Heart right ventricle (tissue), 16 donors: ENCODE measurements at regions not wholly inside any gene's neighbourhood (a gene's known extent, or its start where the extent isn't known, plus 50 kb on each side); places are given as distances from the start of the nearest gene placed in this dataset.
A peak's percentile ranks its signal among the peaks of the same experiment; 100 is the strongest.

Experiments used
- ATAC-seq, 8 donors: fragments of 200-7000 bp; cut with Tn5 transposase; one replicate each; pipeline ENCODE4 v1.9.1; 2020; ENCODE audit warnings: mild to moderate bottlenecking in 8 of 8, moderate library complexity in 8 of 8, moderate number of reproducible peaks in 1 of 8
- DNase-seq, 2 donors: peaks; one replicate each; pipeline ENCODE4 v3.0.0-alpha.2; 2020
- H3K27ac ChIP-seq, 10 donors: fragments of 200-600 bp; sonication (generic) in 2 of 10; one replicate each; pipeline versions ENCODE4 v1.5.0 to v1.8.0; 2020 to 2022; ENCODE audit warnings: mild to moderate bottlenecking in 3 of 10
- H3K27me3 ChIP-seq, 7 donors: fragments of 200-600 bp; one replicate each; pipeline ENCODE4 v1.8.0; 2021 to 2022; ENCODE audit warnings: mild to moderate bottlenecking in 2 of 7
- H3K36me3 ChIP-seq, 9 donors: fragments of 200-600 bp; sonication (generic) in 1 of 9; one replicate each; pipeline versions ENCODE4 v1.5.0 to v1.8.0; 2020 to 2022; ENCODE audit warnings: mild to moderate bottlenecking in 2 of 9
- H3K4me1 ChIP-seq, 9 donors: fragments of 200-600 bp; sonication (generic) in 1 of 9; one replicate each; pipeline versions ENCODE4 v1.5.0 to v1.8.0; 2020 to 2022; ENCODE audit warnings: mild to moderate bottlenecking in 4 of 9
- H3K4me3 ChIP-seq, 10 donors: fragments of 200-600 bp; sonication (generic) in 2 of 10; one replicate each; pipeline versions ENCODE4 v1.5.0 to v1.8.0; 2020 to 2022; ENCODE audit warnings: mild to moderate bottlenecking in 7 of 10, moderate library complexity in 2 of 10
- H3K9me3 ChIP-seq, 11 donors: fragments of 200-600 bp in 10 of 11; sonication (generic) in 2 of 11; one replicate each; pipeline versions ENCODE4 v1.5.0 to v1.8.0; 2013 to 2022; ENCODE audit warnings: mild to moderate bottlenecking in 2 of 11, control low read depth in 1 of 11, moderate library complexity in 1 of 11
- CTCF ChIP-seq, 9 donors: fragments of 200-600 bp; sonication (generic) in 2 of 9; IDR thresholded peaks; one replicate each; pipeline versions ENCODE4 v1.5.0 to v1.8.0; 2021 to 2022; ENCODE audit warnings: antibody characterized with exemption in 9 of 9, mild to moderate bottlenecking in 5 of 9, moderate library complexity in 1 of 9
- WGBS, 2 donors: extraction: QIAGEN DNeasy Blood & Tissue Kit; methylation state at CpG; one replicate each; pipeline ENCODE4 v1.1.7; 2013; ENCODE audit warnings: inconsistent platforms in 1 of 2; 5-methylcytosine and 5-hydroxymethylcytosine counted together
- intact Hi-C, 10 donors: fragments of 100-400 bp; cut with DNase I; formaldehyde crosslinking; loops; one replicate each; pipeline versions ENCODE4 v1.11.1 to v1.14.2; 2022
- donor health status: Arrhythmogenic right ventricular cardiomyopathy.
- donor health status: ischemic (EF 13 %, LVEDD 7.1; RV severe dilation, severe dysfunction).
- donor health status: healthy with polysubstance abuse.
- donor health status: DM: no; HTN: yes; CAD: no.
- donor health status: DM: no; HTN: no; CAD: no.
- donor health status: ischemic (EF 25% LVEDD 6.9; RV normal size, moderate dysfunction).
- donor health status: ischemic (EF 25% LVEDD 5.7; RV mildly dilated, moderate dysfunction).
- donor health status: healthy.
- donor health status: DM: yes; HTN: yes; CAD: no.
- donor health status: Ischemic cardiomyopathy.
- donor health status: ischemic (EF 35%, LVEDD 5.7; RV mildly dilated, moderate dysfunction).
- donor health status: nonischemic (EF 11% LVEDD 7.7; RV severe dilation, severe dysfunction).
- donor health status: DM: yes; HTN: yes; CAD: no.
- donor health status: PGD.
- donor health status: ischemic (EF 29% LVEDD 5.4; RV normal size, mild dysfunction).
- donor health status: nonischemic (EF 23%, LVEDD 6.1; RV moderate dilation, normal function).

DNA sequence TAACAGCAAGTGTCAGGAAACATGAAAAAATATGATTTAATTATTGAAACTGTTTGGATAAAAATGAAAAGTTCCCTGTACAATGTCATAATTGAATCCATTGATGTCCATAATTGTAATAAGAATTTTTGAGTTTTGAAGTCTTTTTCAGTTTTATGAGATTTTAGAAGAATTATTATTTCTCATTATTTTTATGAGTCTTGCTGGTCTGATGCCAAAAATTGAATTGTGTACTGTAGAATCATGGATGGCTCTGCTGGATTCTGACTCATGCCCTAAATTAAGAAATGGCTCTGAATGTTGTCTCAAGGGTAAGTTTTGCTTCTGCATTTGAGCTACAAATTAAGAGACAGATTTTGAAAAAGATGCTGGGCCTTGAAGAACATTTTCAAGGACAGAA is 132.8 kb upstream of the MAP9 start:
- Histone ChIP-seq H3K4me3 (no peak overlapping the region), H3K4me1 (peaks cover 0 to 85% (median 39%) of the 10 kb centered on the region in 9 donors), H3K27me3 (no peaks in the 10 kb centered on the region), H3K27ac (peak overlapping the region in 8 of 10 donors; percentile 18 to 85 (median 60)), H3K36me3 (no peaks in the 10 kb centered on the region), H3K9me3 (no peaks in the 10 kb centered on the region)
- ATAC-seq (peak in 5 of 8 donors; percentile 43 to 63 (median 57)), DNase-seq (no peak)
- no peak for TF ChIP-seq CTCF (IDR thresholded peaks at IDR 0.05)
- intact Hi-C loops, result no loop called here

DNA sequence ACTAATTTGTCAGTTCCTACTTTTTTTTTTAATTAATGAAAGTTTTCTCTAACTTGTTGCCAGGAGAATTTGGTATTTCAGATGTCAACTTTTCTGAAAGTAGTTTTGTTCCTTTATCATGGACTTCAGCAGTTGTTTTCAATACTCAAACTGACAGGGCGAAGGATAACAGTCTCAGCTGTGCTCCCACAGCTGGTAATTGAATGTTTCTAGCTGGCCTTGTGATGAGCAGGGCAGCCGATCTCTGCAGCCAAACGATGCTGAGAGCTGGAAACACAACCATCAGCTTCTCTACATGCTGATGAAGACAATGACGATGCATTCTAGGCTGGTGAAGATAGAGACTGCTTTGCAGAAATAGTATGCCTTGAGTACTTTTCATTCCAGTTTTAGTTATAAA is 130.0 kb upstream of the MAP9 start:
- no peak for DNase-seq
- intact Hi-C loops, result no loop called here
- peak in 7 of 8 donors; percentile 39 to 65 (median 55) for ATAC-seq

GRCh38 chr4:155505321-155505720 is 128.6 kb upstream of the MAP9 start:
- ATAC-seq (no peak), DNase-seq (no peak)
- H3K27ac ChIP-seq, result peak overlapping the region in 6 of 10 donors; percentile 20 to 64 (median 58)
- no peak for TF ChIP-seq CTCF (IDR thresholded peaks at IDR 0.05)
- H3K4me1 ChIP-seq, result peaks cover 0 to 42% (median 25%) of the 10 kb centered on the region in 9 donors
- H3K9me3 ChIP-seq, result peaks cover 0 to 8% (median 0%) of the 10 kb centered on the region in 11 donors
- H3K36me3 ChIP-seq, result no peaks in the 10 kb centered on the region
- H3K27me3 ChIP-seq, result no peaks in the 10 kb centered on the region
- 41 to 51% methylated on average over 3 of the region's 3 CpGs for WGBS, 2 donors
- H3K4me3 ChIP-seq, result no peak overlapping the region
- intact Hi-C loops, result no loop called here

More for the DNA sequence above, 130.0 kb upstream of the MAP9 start:
- Histone ChIP-seq H3K4me1 (peaks cover 0 to 57% (median 32%) of the 10 kb centered on the region in 9 donors), H3K4me3 (no peak overlapping the region), H3K27me3 (no peaks in the 10 kb centered on the region), H3K27ac (peak overlapping the region in 8 of 10 donors; percentile 9 to 64 (median 45)), H3K36me3 (no peaks in the 10 kb centered on the region), H3K9me3 (peaks cover 0 to 8% (median 0%) of the 10 kb centered on the region in 11 donors)
- no peak for TF ChIP-seq CTCF (IDR thresholded peaks at IDR 0.05)
- WGBS, 2 donors, result 45 to 47% methylated on average over 4 of the region's 4 CpGs

- 73 to 82% methylated on average over 4 of the region's 4 CpGs for WGBS, 2 donors
- peak in 6 of 9 donors; percentile 15 to 38 (median 28) for TF ChIP-seq CTCF (IDR thresholded peaks at IDR 0.05)
- Histone ChIP-seq H3K4me1 (peaks cover 0 to 15% (median 3%) of the 10 kb centered on the region in 9 donors), H3K27ac (peak overlapping the region in 3 of 10 donors; percentile 59 to 76 (median 61)), H3K4me3 (peak overlapping the region in 7 of 10 donors; percentile 27 to 52 (median 47)), H3K36me3 (no peaks in the 10 kb centered on the region), H3K27me3 (no peaks in the 10 kb centered on the region), H3K9me3 (no peaks in the 10 kb centered on the region)
- ATAC-seq (peak in 2 of 8 donors; percentile 35 to 46), DNase-seq (no peak)
- intact Hi-C loops, result no loop called here
Observed at GRCh38 chr4:155497306-155497705, 120.5 kb upstream of the MAP9 start.
